ENCODE measurements at regions not wholly inside any gene's neighbourhood (a gene's known extent, or its start where the extent isn't known, plus 50 kb on each side); places are given as distances from the start of the nearest gene placed in this dataset.

- Mint-ChIP-seq H3K9me3 (ENCODE audit: insufficient read depth) (no peaks in the 10 kb centered on the region), H3K4me3 (no peak overlapping the region), H3K27ac (no peak overlapping the region), H3K36me3 (ENCODE audit: low read depth) (peaks cover 6% of the 10 kb centered on the region), H3K27me3 (ENCODE audit: low read depth) (no peaks in the 10 kb centered on the region), H3K4me1 (ENCODE audit: low read depth) (peaks cover 70% of the 10 kb centered on the region)
- ATAC-seq (no peak), DNase-seq (no peak)
- POLR2A ChIA-PET: interaction anchor here (0.7 kb wide), 1 partner anchor 13 kb away, joined by 3 read pairs; no protein-coding TSS in a partner anchor
- CTCF ChIA-PET: interaction anchor here (1.3 kb wide), 1 partner anchor 16 kb away, joined by 3 read pairs; no protein-coding TSS in a partner anchor
Observed at GRCh38 chr2:234305846-234306245, 191.0 kb downstream of the ARL4C start.

GRCh38 chr2:234304950-234305349 is 191.9 kb downstream of the ARL4C start:
- Mint-ChIP-seq H3K4me3 (no peak overlapping the region), H3K27ac (no peak overlapping the region), H3K36me3 (ENCODE audit: low read depth) (peaks cover 6% of the 10 kb centered on the region), H3K9me3 (ENCODE audit: insufficient read depth) (no peaks in the 10 kb centered on the region), H3K27me3 (ENCODE audit: low read depth) (no peaks in the 10 kb centered on the region), H3K4me1 (ENCODE audit: low read depth) (peaks cover 73% of the 10 kb centered on the region)
- POLR2A ChIA-PET: interaction anchor here (1.2 kb wide), 1 partner anchor 121 kb away, joined by 3 read pairs; no protein-coding TSS in a partner anchor
- CTCF ChIA-PET: no interaction called here
- no peak for DNase-seq
- ATAC-seq: no peak

- DNase-seq: no peak
- peaks cover 63% of the 10 kb centered on the region for H3K4me1 Mint-ChIP-seq (ENCODE audit: low read depth)
- ChIA-PET CTCF (interaction anchor here (1.3 to 2.1 kb wide), 2 partner anchors 9 to 14 kb away, joined by 4 to 6 read pairs; no protein-coding TSS in a partner anchor), POLR2A (interaction anchor here (2.6 kb wide), 1 partner anchor 11 kb away, joined by 10 read pairs; no protein-coding TSS in a partner anchor)
- H3K36me3 Mint-ChIP-seq (ENCODE audit: low read depth): peaks cover 6% of the 10 kb centered on the region
- ATAC-seq: no peak
- no peak overlapping the region for H3K4me3 Mint-ChIP-seq
- H3K9me3 Mint-ChIP-seq (ENCODE audit: insufficient read depth): no peaks in the 10 kb centered on the region
- H3K27me3 Mint-ChIP-seq (ENCODE audit: low read depth): no peaks in the 10 kb centered on the region
- no peak overlapping the region for H3K27ac Mint-ChIP-seq
Observed at GRCh38 chr2:234302664-234302991, 194.3 kb downstream of the ARL4C start.

- no peaks in the 10 kb centered on the region for H3K9me3 Mint-ChIP-seq (ENCODE audit: insufficient read depth)
- ChIA-PET POLR2A (interaction anchor here (2.6 kb wide), 1 partner anchor 9 kb away, joined by 10 read pairs; no protein-coding TSS in a partner anchor), CTCF (interaction anchor here (1.3 to 2.1 kb wide), 2 partner anchors 7 to 13 kb away, joined by 4 to 6 read pairs; no protein-coding TSS in a partner anchor)
- H3K27ac Mint-ChIP-seq: peak overlapping the region; percentile 40
- H3K27me3 Mint-ChIP-seq (ENCODE audit: low read depth): no peaks in the 10 kb centered on the region
- ATAC-seq (peak; percentile 22), DNase-seq (no peak)
- peaks cover 3% of the 10 kb centered on the region for H3K36me3 Mint-ChIP-seq (ENCODE audit: low read depth)
- no peak overlapping the region for H3K4me3 Mint-ChIP-seq
- peaks cover 60% of the 10 kb centered on the region for H3K4me1 Mint-ChIP-seq (ENCODE audit: low read depth)
Observed at GRCh38 chr2:234300932-234301823, 195.7 kb downstream of the ARL4C start.

GRCh38 chr2:234300391-234300925 is 196.4 kb downstream of the ARL4C start:
- no peak for ATAC-seq
- ChIA-PET POLR2A (interaction anchor here (0.9 to 1.0 kb wide), 2 partner anchors 69 to 197 kb away, joined by 3 read pairs; partner anchors contain the start of gene ARL4C), CTCF (interaction anchor here (1.0 to 2.3 kb wide), 2 partner anchors 11 to 15 kb away, joined by 4 to 13 read pairs; no protein-coding TSS in a partner anchor)
- H3K4me3 Mint-ChIP-seq: no peak overlapping the region
- no peaks in the 10 kb centered on the region for H3K27me3 Mint-ChIP-seq (ENCODE audit: low read depth)
- H3K9me3 Mint-ChIP-seq (ENCODE audit: insufficient read depth): no peaks in the 10 kb centered on the region
- peaks cover 57% of the 10 kb centered on the region for H3K4me1 Mint-ChIP-seq (ENCODE audit: low read depth)
- DNase-seq: no peak
- H3K36me3 Mint-ChIP-seq (ENCODE audit: low read depth): peaks cover 4% of the 10 kb centered on the region
- H3K27ac Mint-ChIP-seq: no peak overlapping the region

- H3K4me1 Mint-ChIP-seq (ENCODE audit: low read depth): peaks cover 68% of the 10 kb centered on the region
- no peak overlapping the region for H3K27ac Mint-ChIP-seq
- CTCF ChIA-PET: interaction anchor here (0.5 to 2.3 kb wide), 2 partner anchors 10 to 14 kb away, joined by 3 to 13 read pairs; no protein-coding TSS in a partner anchor
- H3K27me3 Mint-ChIP-seq (ENCODE audit: low read depth): no peaks in the 10 kb centered on the region
- H3K36me3 Mint-ChIP-seq (ENCODE audit: low read depth): peaks cover 7% of the 10 kb centered on the region
- no peak overlapping the region for H3K4me3 Mint-ChIP-seq
- no peak for DNase-seq
- no peaks in the 10 kb centered on the region for H3K9me3 Mint-ChIP-seq (ENCODE audit: insufficient read depth)
- POLR2A ChIA-PET: no interaction called here
- ATAC-seq: no peak
Observed at GRCh38 chr2:234298918-234299317, 198.0 kb downstream of the ARL4C start.

- no peaks in the 10 kb centered on the region for H3K9me3 Mint-ChIP-seq (ENCODE audit: insufficient read depth)
- CTCF ChIA-PET: no interaction called here
Observed at GRCh38 chr2:234296991-234297390, 199.9 kb downstream of the ARL4C start.

GRCh38 chr2:234293973-234294372 is 202.9 kb downstream of the ARL4C start:
- DNase-seq (no peak), ATAC-seq (no peak)
- ChIA-PET CTCF (interaction anchor here (0.6 to 3.1 kb wide), 7 partner anchors 8 to 268 kb away, joined by 3 to 22 read pairs (median 3); partner anchors contain the start of gene ARL4C), POLR2A (interaction anchor here (1.0 to 8.8 kb wide), 4 partner anchors 107 to 202 kb away, joined by 4 to 189 read pairs (median 64); partner anchors contain the start of gene ARL4C)
- Mint-ChIP-seq H3K4me1 (ENCODE audit: low read depth) (peaks cover 82% of the 10 kb centered on the region), H3K36me3 (ENCODE audit: low read depth) (peaks cover 16% of the 10 kb centered on the region), H3K27ac (peak overlapping the region; percentile 91), H3K9me3 (ENCODE audit: insufficient read depth) (no peaks in the 10 kb centered on the region), H3K27me3 (ENCODE audit: low read depth) (no peaks in the 10 kb centered on the region), H3K4me3 (peak overlapping the region; percentile 23)

More at GRCh38 chr2:234296991-234297390, 199.9 kb downstream of the ARL4C start:
- Mint-ChIP-seq H3K36me3 (ENCODE audit: low read depth) (peaks cover 8% of the 10 kb centered on the region), H3K27ac (no peak overlapping the region), H3K27me3 (ENCODE audit: low read depth) (no peaks in the 10 kb centered on the region), H3K4me1 (ENCODE audit: low read depth) (peaks cover 77% of the 10 kb centered on the region), H3K4me3 (no peak overlapping the region)
- no peak for DNase-seq
- POLR2A ChIA-PET: no interaction called here
- no peak for ATAC-seq

GRCh38 chr2:234292962-234293243 is 204.0 kb downstream of the ARL4C start:
- DNase-seq (no peak), ATAC-seq (no peak)
- Mint-ChIP-seq H3K27me3 (ENCODE audit: low read depth) (no peaks in the 10 kb centered on the region), H3K4me3 (peak overlapping the region; percentile 64), H3K4me1 (ENCODE audit: low read depth) (peaks cover 85% of the 10 kb centered on the region), H3K27ac (peak overlapping the region; percentile 97), H3K36me3 (ENCODE audit: low read depth) (peaks cover 16% of the 10 kb centered on the region), H3K9me3 (ENCODE audit: insufficient read depth) (no peaks in the 10 kb centered on the region)
- ChIA-PET POLR2A (interaction anchor here (0.6 to 8.8 kb wide), 16 partner anchors 10 to 438 kb away, joined by 3 to 189 read pairs (median 8); partner anchors contain the start of genes ARL4C and HJURP), CTCF (interaction anchor here (0.8 to 6.1 kb wide), 16 partner anchors 15 to 205 kb away, joined by 3 to 49 read pairs (median 10); partner anchors contain the start of gene ARL4C)

- peaks cover 16% of the 10 kb centered on the region for H3K36me3 Mint-ChIP-seq (ENCODE audit: low read depth)
- DNase-seq (peak; percentile 88), ATAC-seq (peak; percentile 72)
- POLR2A ChIA-PET: interaction anchor here (0.6 to 8.8 kb wide), 19 partner anchors 10 to 438 kb away, joined by 3 to 189 read pairs (median 8); partner anchors contain the start of genes ARL4C and HJURP
- H3K27ac Mint-ChIP-seq: peak overlapping the region; percentile 97
- no peaks in the 10 kb centered on the region for H3K27me3 Mint-ChIP-seq (ENCODE audit: low read depth)
- H3K4me1 Mint-ChIP-seq (ENCODE audit: low read depth): peaks cover 90% of the 10 kb centered on the region
- CTCF ChIA-PET: interaction anchor here (0.8 to 6.1 kb wide), 19 partner anchors 16 to 208 kb away, joined by 3 to 49 read pairs (median 7); partner anchors contain the start of gene ARL4C
- H3K9me3 Mint-ChIP-seq (ENCODE audit: insufficient read depth): no peaks in the 10 kb centered on the region
- peak overlapping the region; percentile 64 for H3K4me3 Mint-ChIP-seq
Observed at GRCh38 chr2:234292205-234292961, 204.5 kb downstream of the ARL4C start.

GRCh38 chr2:234291765-234292204 is 205.1 kb downstream of the ARL4C start:
- H3K27me3 Mint-ChIP-seq (ENCODE audit: low read depth): no peaks in the 10 kb centered on the region
- H3K27ac Mint-ChIP-seq: peak overlapping the region; percentile 97
- H3K36me3 Mint-ChIP-seq (ENCODE audit: low read depth): peaks cover 16% of the 10 kb centered on the region
- ChIA-PET CTCF (interaction anchor here (0.8 to 6.1 kb wide), 17 partner anchors 12 to 209 kb away, joined by 3 to 49 read pairs (median 12); partner anchors contain the start of gene ARL4C), POLR2A (interaction anchor here (0.6 to 8.8 kb wide), 15 partner anchors 10 to 438 kb away, joined by 4 to 189 read pairs (median 9); partner anchors contain the start of genes ARL4C and HJURP)
- DNase-seq (peak; percentile 70), ATAC-seq (peak; percentile 44)
- H3K4me3 Mint-ChIP-seq: peak overlapping the region; percentile 64
- H3K4me1 Mint-ChIP-seq (ENCODE audit: low read depth): peaks cover 87% of the 10 kb centered on the region
- no peaks in the 10 kb centered on the region for H3K9me3 Mint-ChIP-seq (ENCODE audit: insufficient read depth)

All from activated CD8-positive, alpha-beta T cell treated with anti-CD3 and anti-CD28 coated beads, Interleukin-2, amount 10 ng/mL, durations not matched to agents 7 days and 5 days (primary cell).